K562 (cell line): ENCODE measurements at regions not wholly inside any gene's neighbourhood (a gene's known extent, or its start where the extent isn't known, plus 50 kb on each side); places are given as distances from the start of the nearest gene placed in this dataset.

ENCODE experiments used
- ATAC-seq: fragments of 200-7000 bp; cut with Tn5 transposase; 3 replicates; pipeline ENCODE4 v1.9.1; 2020; ENCODE audit warnings: moderate library complexity
- BruUV-seq: library from RNA; stranded (reverse); fragments of 400-500 nt; replicated peaks from 2 replicates; lab custom pipeline; 2021; lab: Mats Ljungman, UMichigan
- CTCF ChIA-PET: fragments of 300-600 bp; formaldehyde crosslinking; extraction: SDS; loops from one replicate; lab custom pipeline; 2021; ENCODE audit warnings: low intra/inter-chr PET ratio; lab: Yijun Ruan, JAX
- POLR2A ChIA-PET: fragments of 300-600, 350-650 bp; sonication (Branson Sonifier 250); formaldehyde crosslinking; extraction: SDS; loops from one replicate; lab custom pipeline; 2021; ENCODE audit warnings: antibody characterized with exemption, inconsistent platforms; lab: Yijun Ruan, JAX
- DNase-seq, 4 experiments: peaks; one replicate each; pipeline versions ENCODE4 v3.0.0 to v3.0.0-alpha.2; 2011 to 2018; ENCODE audit warnings: low spot score in 3 of 4, mixed read lengths in 3 of 4; ENCODE audit errors: extremely low read depth in 1 of 4
- FAIRE-seq: peaks from 2 replicates; lab custom pipeline; 2011; peaks lifted over from hg19 to GRCh38; lab: Jason Lieb, UNC
- H2AFZ ChIP-seq: 2 replicates; pipeline ENCODE4 v1.6.0; 2011; ENCODE audit warnings: low read depth, low read length, control low read depth, inconsistent platforms
- H3K27ac ChIP-seq: fragments of 200-600 bp; 3 replicates; pipeline ENCODE4 v1.8.0; 2011; ENCODE audit warnings: low read depth, mild to moderate bottlenecking, control low read depth, inconsistent platforms, low read length, moderate library complexity, mixed read lengths; ENCODE audit errors: extremely low read depth
- H3K27me3 ChIP-seq, 2 experiments: fragments of 300-600 bp in 1 of 2; 2 replicates in 1 of 2; 3 replicates in 1 of 2; pipeline versions ENCODE4 v1.6.0 to v1.8.0; 2011; ENCODE audit warnings: inconsistent platforms in 2 of 2, low read length in 2 of 2, mild to moderate bottlenecking in 1 of 2, mixed read lengths in 1 of 2, moderate library complexity in 1 of 2; ENCODE audit not compliant: control insufficient read depth in 2 of 2, insufficient read depth in 2 of 2
- H3K36me3 ChIP-seq: fragments of 300-600 bp; 3 replicates; pipeline ENCODE4 v1.8.0; 2011; ENCODE audit warnings: mild to moderate bottlenecking, low read length, inconsistent platforms; ENCODE audit not compliant: control insufficient read depth, insufficient read depth
- H3K4me1 ChIP-seq, 2 experiments: fragments of 200-600 bp in 1 of 2; replicated peaks in 1 of 2; 2 replicates in 1 of 2; 3 replicates in 1 of 2; pipeline versions ENCODE4 v1.5.1 to v1.8.0; 2011; ENCODE audit warnings: inconsistent platforms in 2 of 2, low read length in 2 of 2, mild to moderate bottlenecking in 1 of 2, mixed read lengths in 1 of 2, moderate library complexity in 1 of 2; ENCODE audit not compliant: control insufficient read depth in 2 of 2, insufficient read depth in 2 of 2
- H3K4me2 ChIP-seq: 2 replicates; pipeline ENCODE4 v1.6.1; 2011; ENCODE audit warnings: low read length, control low read depth, inconsistent platforms, mixed read lengths; ENCODE audit not compliant: insufficient read depth
- H3K4me3 ChIP-seq: fragments of 200-600 bp; sonication (generic), shearing (Covaris generic); 2 replicates; pipeline ENCODE4 v1.5.1; 2016; ENCODE audit warnings: control low read depth, inconsistent platforms
- H3K79me2 ChIP-seq: fragments of 200-600 bp; 3 replicates; pipeline ENCODE4 v1.8.0; 2011; ENCODE audit warnings: low read length, inconsistent platforms; ENCODE audit not compliant: control insufficient read depth, insufficient read depth
- H3K9ac ChIP-seq, 2 experiments: 2 replicates each; pipeline versions ENCODE4 v1.6.0 to v1.6.1; 2011; ENCODE audit warnings: low read depth in 2 of 2, low read length in 2 of 2, control low read depth in 1 of 2, inconsistent platforms in 1 of 2, mild to moderate bottlenecking in 1 of 2, mixed read lengths in 1 of 2; ENCODE audit not compliant: insufficient read depth in 1 of 2
- H3K9me1 ChIP-seq: one replicate; pipeline ENCODE4 v1.6.0; 2011; ENCODE audit warnings: inconsistent platforms, mild to moderate bottlenecking, low read length, moderate library complexity; ENCODE audit not compliant: control insufficient read depth, insufficient read depth
- H3K9me3 ChIP-seq: replicated peaks from 2 replicates; pipeline ENCODE4 v1.5.1; 2011; ENCODE audit warnings: low read depth, low read length, inconsistent platforms; ENCODE audit not compliant: control insufficient read depth, insufficient read depth
- H4K20me1 ChIP-seq: replicated peaks from 2 replicates; pipeline ENCODE4 v1.6.1; 2011; ENCODE audit warnings: low read length, inconsistent platforms, mixed read lengths; ENCODE audit not compliant: control insufficient read depth, insufficient read depth
- HDAC8 ChIP-seq: fragments of 450-650 bp; IDR thresholded peaks from 2 replicates; pipeline ENCODE4 v1.6.1; 2016; ENCODE audit warnings: mild to moderate bottlenecking, missing genetic modification characterization, moderate library complexity, missing compliant biosample characterization
- MED1 ChIP-seq: sonication (generic); formaldehyde crosslinking; IDR thresholded peaks from 2 replicates; pipeline ENCODE4 v1.8.1; 2023; ENCODE audit warnings: missing genetic modification reagents, borderline replicate concordance
- NELFE ChIP-seq: IDR thresholded peaks from 2 replicates; pipeline ENCODE4 v1.6.1; 2011; ENCODE audit warnings: mild to moderate bottlenecking; ENCODE audit not compliant: insufficient read depth, insufficient read length
- NR1H2 ChIP-seq: sonication (generic); formaldehyde crosslinking; IDR thresholded peaks from 2 replicates; pipeline ENCODE4 v1.4.0; 2020; ENCODE audit warnings: mild to moderate bottlenecking, missing genetic modification reagents
- ZNF444 ChIP-seq: fragments of 250-450 bp; sonication (Bioruptor Pico); IDR thresholded peaks from 2 replicates; pipeline ENCODE4 v1.4.0; 2020; ENCODE audit warnings: mild to moderate bottlenecking, moderate library complexity
- ZNF518B ChIP-seq: fragments of 250-450 bp; sonication (Bioruptor Pico); IDR thresholded peaks from 2 replicates; pipeline ENCODE4 v1.5.0; 2021; ENCODE audit warnings: mild to moderate bottlenecking, moderate library complexity
- ZNF609 ChIP-seq: sonication (generic); formaldehyde crosslinking; IDR thresholded peaks from 2 replicates; pipeline ENCODE4 v1.8.1; 2023; ENCODE audit warnings: missing genetic modification reagents, mild to moderate bottlenecking, borderline replicate concordance
- WGBS: fragments of 100-300 bp; shearing (Covaris generic); methylation state at CpG from one replicate; pipeline ENCODE4 v1.1.6; 2016; ENCODE audit warnings: low coverage, mixed read lengths; ENCODE audit not compliant: insufficient coverage; ENCODE audit errors: missing lambda C conversion rate; 5-methylcytosine and 5-hydroxymethylcytosine counted together
- in situ Hi-C: fragments of 300-500 bp; cut with MboI; formaldehyde crosslinking; loops from 4 replicates; pipeline ENCODE4 v1.15.0; 2018; ENCODE audit warnings: inconsistent platforms, mixed read lengths
- intact Hi-C: fragments of 100-400 bp; cut with micrococcal nuclease; formaldehyde crosslinking; loops from 2 replicates; pipeline ENCODE4 v1.14.2; 2022

GRCh38 chr5:107796797-107797196 is 126.1 kb upstream of the EFNA5 start:
- no TSS peak for BruUV-seq
- POLR2A ChIA-PET = no interaction called here
- intact Hi-C loops (no loop called here), in situ Hi-C loops (no loop called here)
- H3K9me3 ChIP-seq = no peaks in the 10 kb centered on the region
- no peaks in the 10 kb centered on the region for H3K36me3 ChIP-seq
- H3K27me3 ChIP-seq = no peaks in the 10 kb centered on the region
- no peak overlapping the region for H3K9ac ChIP-seq
- CTCF ChIA-PET = no interaction called here
- no peaks in the 10 kb centered on the region for H4K20me1 ChIP-seq
- no peaks in the 10 kb centered on the region for H3K9me1 ChIP-seq
- 0% methylated on average over 3 of the region's 3 CpGs for WGBS
- no peak overlapping the region for H3K4me2 ChIP-seq
- H3K27ac ChIP-seq = no peak overlapping the region
- H3K4me3 ChIP-seq = no peak overlapping the region
- DNase-seq (no peak), ATAC-seq (no peak), FAIRE-seq (no peak)
- no peaks in the 10 kb centered on the region for H3K4me1 ChIP-seq
- H2AFZ ChIP-seq = no peak overlapping the region
- H3K79me2 ChIP-seq = no peaks in the 10 kb centered on the region
- no peak for TF ChIP-seq MED1 (CRISPR knock-in tag)
- no peak for TF ChIP-seq ZNF518B
- no peak for TF ChIP-seq NELFE
- no peak for TF ChIP-seq HDAC8 (tag)
- no peak for TF ChIP-seq NR1H2 (CRISPR knock-in tag)
- no peak for TF ChIP-seq ZNF444
- TF ChIP-seq ZNF609 (CRISPR knock-in tag) = no peak
